Peyer's patch (tissue), 4 donors: ENCODE measurements at regions not wholly inside any gene's neighbourhood (a gene's known extent, or its start where the extent isn't known, plus 50 kb on each side); places are given as distances from the start of the nearest gene placed in this dataset.

ENCODE experiments used
- DNase-seq, 3 donors: peaks; one replicate each; pipeline ENCODE4 v3.0.0-alpha.2; 2017 to 2019
- H3K27ac ChIP-seq, 4 donors: fragments of 200-600 bp; sonication (generic); one replicate each; pipeline ENCODE4 v1.5.1; 2016 to 2019
- H3K27me3 ChIP-seq, 2 donors: fragments of 200-600 bp; sonication (generic); one replicate each; pipeline ENCODE4 v1.5.1; 2019
- H3K36me3 ChIP-seq, 3 donors: fragments of 200-600 bp; sonication (generic); one replicate each; pipeline ENCODE4 v1.5.1; 2016 to 2019
- H3K4me1 ChIP-seq, 4 donors: fragments of 200-600 bp; sonication (generic); one replicate each; pipeline ENCODE4 v1.5.1; 2016 to 2019
- H3K4me3 ChIP-seq, 4 donors: fragments of 200-600 bp; sonication (generic); 1 replicate in 3 of 4; 2 replicates in 1 of 4; pipeline ENCODE4 v1.5.1; 2016 to 2019; ENCODE audit warnings: mild to moderate bottlenecking in 1 of 4
- H3K9me3 ChIP-seq, 4 donors: fragments of 200-600 bp; sonication (generic); one replicate each; pipeline ENCODE4 v1.5.1; 2016 to 2019; ENCODE audit warnings: mild to moderate bottlenecking in 1 of 4
- CTCF ChIP-seq, 6 experiments: fragments of 450-650 bp in 4 of 6; fragments of 200-600 bp in 2 of 6; sonication (generic) in 1 of 6; IDR thresholded peaks; one replicate each; pipeline ENCODE4 v1.5.1; 2017 to 2019; ENCODE audit warnings: antibody characterized with exemption in 6 of 6, mild to moderate bottlenecking in 3 of 6, moderate library complexity in 1 of 6
- POLR2A ChIP-seq, 2 donors: fragments of 450-650 bp; IDR thresholded peaks; one replicate each; pipeline ENCODE4 v1.5.1; 2017; ENCODE audit warnings: antibody characterized with exemption in 2 of 2, mild to moderate bottlenecking in 2 of 2, moderate library complexity in 2 of 2

GRCh38 chr9:115930472-115930871, 223.1 kb upstream of the PAPPA start:
- Histone ChIP-seq H3K27ac (no peak overlapping the region), H3K4me1 (no peaks in the 10 kb centered on the region), H3K27me3 (no peaks in the 10 kb centered on the region), H3K36me3 (no peaks in the 10 kb centered on the region), H3K9me3 (no peaks in the 10 kb centered on the region), H3K4me3 (no peak overlapping the region)
- TF ChIP-seq CTCF (IDR thresholded peaks at IDR 0.05) (no peak), POLR2A (IDR thresholded peaks at IDR 0.05) (no peak)
- DNase-seq, result no peak

GRCh38 chr9:115938479-115938878, 215.1 kb upstream of the PAPPA start:
- no peaks in the 10 kb centered on the region for H3K9me3 ChIP-seq
- DNase-seq, result no peak
- no peak overlapping the region for H3K27ac ChIP-seq
- H3K4me3 ChIP-seq, result no peak overlapping the region
- H3K36me3 ChIP-seq, result no peaks in the 10 kb centered on the region
- TF ChIP-seq POLR2A (IDR thresholded peaks at IDR 0.05), result no peak
- no peak for TF ChIP-seq CTCF (IDR thresholded peaks at IDR 0.05)
- no peaks in the 10 kb centered on the region for H3K4me1 ChIP-seq
- H3K27me3 ChIP-seq, result no peaks in the 10 kb centered on the region

GRCh38 chr9:115939065-115939765, 214.4 kb upstream of the PAPPA start:
- Histone ChIP-seq H3K4me1 (no peaks in the 10 kb centered on the region), H3K36me3 (no peaks in the 10 kb centered on the region), H3K27ac (no peak overlapping the region), H3K9me3 (no peaks in the 10 kb centered on the region), H3K27me3 (no peaks in the 10 kb centered on the region), H3K4me3 (no peak overlapping the region)
- no peak for TF ChIP-seq CTCF (IDR thresholded peaks at IDR 0.05)
- no peak for DNase-seq

- H3K36me3 ChIP-seq, result no peaks in the 10 kb centered on the region
- no peaks in the 10 kb centered on the region for H3K4me1 ChIP-seq
- no peak for DNase-seq
- H3K4me3 ChIP-seq, result no peak overlapping the region
- no peaks in the 10 kb centered on the region for H3K9me3 ChIP-seq
- TF ChIP-seq CTCF (IDR thresholded peaks at IDR 0.05) (no peak), POLR2A (IDR thresholded peaks at IDR 0.05) (no peak)
- no peak overlapping the region for H3K27ac ChIP-seq
- no peaks in the 10 kb centered on the region for H3K27me3 ChIP-seq
Measured at GRCh38 chr9:115941561-115942315, 211.9 kb upstream of the PAPPA start.

GRCh38 chr9:115943431-115944165, 210.0 kb upstream of the PAPPA start:
- Histone ChIP-seq H3K36me3 (no peaks in the 10 kb centered on the region), H3K4me3 (no peak overlapping the region), H3K9me3 (no peaks in the 10 kb centered on the region), H3K27me3 (no peaks in the 10 kb centered on the region), H3K27ac (peak overlapping the region; percentile 29 to 68 (median 38)), H3K4me1 (no peaks in the 10 kb centered on the region)
- DNase-seq, result no peak
- TF ChIP-seq POLR2A (IDR thresholded peaks at IDR 0.05), result no peak
- TF ChIP-seq CTCF (IDR thresholded peaks at IDR 0.05), result no peak
